ENCODE measurements at regions not wholly inside any gene's neighbourhood (a gene's known extent, or its start where the extent isn't known, plus 50 kb on each side); places are given as distances from the start of the nearest gene placed in this dataset.

DNA sequence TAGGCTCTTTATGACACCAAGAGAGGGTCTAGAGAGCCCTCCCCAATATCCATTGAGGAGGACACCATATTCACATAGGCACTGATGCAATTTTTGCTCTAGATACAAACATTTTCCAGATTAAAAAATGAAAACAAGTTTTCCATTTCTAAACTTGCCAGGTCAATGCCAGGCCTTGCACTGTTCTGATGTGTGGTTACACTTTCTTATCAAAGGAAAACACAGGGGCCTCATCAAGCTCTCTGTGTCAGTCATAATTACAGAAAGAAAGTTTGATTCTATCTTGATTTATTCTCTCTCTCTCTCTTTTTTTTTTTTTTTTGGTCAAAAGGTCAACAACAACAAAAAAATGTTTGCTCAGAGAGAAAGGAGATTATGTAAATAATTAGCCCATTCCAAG, 80.2 kb upstream of the ACSL4 start:
- no peak for DNase-seq
- Histone ChIP-seq H3K27ac (ENCODE audit: low read depth in 1 of 3, low read length in 2 of 3) (no peak overlapping the region), H3K9me3 (ENCODE audit: control insufficient read depth in 2 of 2, insufficient read depth in 1 of 2, low read depth in 1 of 2, low read length in 1 of 2) (no peaks in the 10 kb centered on the region), H3K4me3 (ENCODE audit: low read depth in 1 of 3, low read length in 3 of 3) (no peak overlapping the region), H3K27me3 (ENCODE audit: control insufficient read depth in 3 of 3, insufficient read depth in 3 of 3, low read length in 3 of 3) (no peaks in the 10 kb centered on the region), H3K4me1 (ENCODE audit: control insufficient read depth in 3 of 3, insufficient read depth in 2 of 3, low read depth in 1 of 3, low read length in 2 of 3) (peaks cover 0 to 11% (median 2%) of the 10 kb centered on the region in 3 donors), H3K36me3 (ENCODE audit: control insufficient read depth in 3 of 3, insufficient read depth in 2 of 3, low read depth in 1 of 3, low read length in 3 of 3) (no peaks in the 10 kb centered on the region)
- no peak for FAIRE-seq

DNA sequence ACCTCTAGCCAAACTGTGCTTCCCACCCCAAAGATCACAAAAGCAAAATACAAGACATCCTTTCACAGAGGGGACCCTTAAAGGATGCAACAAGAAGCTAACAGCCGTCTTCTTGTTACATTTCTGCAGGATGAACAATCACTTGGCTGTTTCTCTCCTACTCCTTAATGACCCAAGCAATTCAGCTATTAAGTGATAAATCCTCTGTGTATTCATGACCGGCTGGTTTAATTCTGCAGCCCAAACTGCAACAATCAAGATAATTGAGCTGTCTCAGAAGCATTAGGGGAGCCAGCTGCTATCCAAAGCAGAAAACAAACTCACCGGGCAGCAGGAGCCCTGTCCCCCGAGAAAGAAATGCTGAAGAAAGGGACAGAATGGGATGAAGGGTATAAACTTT, 85.9 kb upstream of the ACSL4 start:
- no peak for DNase-seq
- H3K4me3 ChIP-seq (ENCODE audit: low read depth in 1 of 3, low read length in 3 of 3), result no peak overlapping the region
- peaks cover 0 to under 1% (median 0%) of the 10 kb centered on the region in 3 donors for H3K4me1 ChIP-seq (ENCODE audit: control insufficient read depth in 3 of 3, insufficient read depth in 2 of 3, low read depth in 1 of 3, low read length in 2 of 3)
- H3K9me3 ChIP-seq (ENCODE audit: control insufficient read depth in 2 of 2, insufficient read depth in 1 of 2, low read depth in 1 of 2, low read length in 1 of 2), result no peaks in the 10 kb centered on the region
- H3K36me3 ChIP-seq (ENCODE audit: control insufficient read depth in 3 of 3, insufficient read depth in 2 of 3, low read depth in 1 of 3, low read length in 3 of 3), result no peaks in the 10 kb centered on the region
- H3K27me3 ChIP-seq (ENCODE audit: control insufficient read depth in 3 of 3, insufficient read depth in 3 of 3, low read length in 3 of 3), result no peaks in the 10 kb centered on the region
- WGBS, 3 donors, result 28 to 43% (median 35%) methylated on average over 4 of the region's 4 CpGs
- no peak for FAIRE-seq
- no peak overlapping the region for H3K27ac ChIP-seq (ENCODE audit: low read depth in 1 of 3, low read length in 2 of 3)

DNA sequence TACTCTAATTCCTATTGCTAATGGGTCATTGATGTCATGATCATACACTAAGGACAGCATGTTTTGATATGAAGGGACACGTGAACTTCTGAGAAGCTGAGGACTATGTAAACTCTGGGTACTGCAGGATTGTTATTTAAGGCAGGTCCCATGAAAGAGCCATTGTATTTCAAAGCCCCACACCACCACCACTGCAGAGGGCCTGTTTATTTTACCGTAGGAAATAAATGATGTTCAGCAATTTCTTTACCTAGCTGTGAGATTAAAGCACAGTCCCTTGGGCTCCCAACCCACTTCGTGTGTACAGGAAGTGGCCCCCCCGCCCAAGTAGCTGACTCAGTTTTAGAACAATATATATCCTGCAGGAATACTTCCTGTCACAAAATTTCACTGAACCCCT, 89.8 kb upstream of the ACSL4 start:
- Histone ChIP-seq H3K27me3 (ENCODE audit: control insufficient read depth in 3 of 3, insufficient read depth in 3 of 3, low read length in 3 of 3) (no peaks in the 10 kb centered on the region), H3K27ac (ENCODE audit: low read depth in 1 of 3, low read length in 2 of 3) (no peak overlapping the region), H3K9me3 (ENCODE audit: control insufficient read depth in 2 of 2, insufficient read depth in 1 of 2, low read depth in 1 of 2, low read length in 1 of 2) (no peaks in the 10 kb centered on the region), H3K4me1 (ENCODE audit: control insufficient read depth in 3 of 3, insufficient read depth in 2 of 3, low read depth in 1 of 3, low read length in 2 of 3) (peaks cover 0 to 6% (median 0%) of the 10 kb centered on the region in 3 donors), H3K4me3 (ENCODE audit: low read depth in 1 of 3, low read length in 3 of 3) (no peak overlapping the region), H3K36me3 (ENCODE audit: control insufficient read depth in 3 of 3, insufficient read depth in 2 of 3, low read depth in 1 of 3, low read length in 3 of 3) (no peaks in the 10 kb centered on the region)
- 32 to 43% (median 38%) methylated on average over 4 of the region's 4 CpGs for WGBS, 3 donors
- no peak for FAIRE-seq
- DNase-seq, result no peak

DNA sequence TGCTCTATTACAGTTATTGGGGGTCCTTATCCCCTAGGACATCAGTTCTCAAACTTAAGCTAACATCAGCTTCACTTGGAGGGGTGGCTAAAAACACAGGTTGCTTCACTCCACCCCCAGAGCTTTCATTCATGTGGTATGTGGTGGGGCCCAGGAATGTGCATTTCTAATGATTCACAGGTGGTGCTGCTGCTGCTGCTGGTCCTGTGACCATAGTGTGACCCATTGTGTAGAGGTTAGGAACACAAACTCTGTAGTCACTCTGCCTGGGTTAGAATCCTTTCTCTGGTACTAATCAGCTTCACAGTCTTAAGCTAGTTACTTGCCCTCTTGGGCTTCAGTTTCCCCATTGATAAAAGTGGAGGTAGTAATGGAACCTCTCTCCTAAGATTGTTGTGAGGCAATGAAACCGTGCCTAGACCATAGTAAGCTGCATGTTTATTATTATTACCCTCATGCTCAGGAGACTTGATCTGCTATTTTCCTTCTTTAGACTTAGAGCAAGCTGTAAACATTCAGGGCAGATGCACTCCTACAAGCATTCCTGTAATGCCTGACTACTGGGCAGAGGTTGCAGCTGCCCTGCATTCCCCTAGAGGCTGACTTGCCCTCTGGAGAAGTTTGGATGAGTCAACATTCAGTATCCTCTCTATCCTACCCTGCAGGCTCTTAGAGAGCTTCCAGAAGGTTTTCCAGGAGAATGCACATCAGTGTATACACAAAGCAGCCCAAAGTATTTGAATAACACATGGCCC, 94.1 kb upstream of the ACSL4 start:
- WGBS, 3 donors, result 55 to 83% (median 82%) methylated on average over 1 of the region's 1 CpG

DNA sequence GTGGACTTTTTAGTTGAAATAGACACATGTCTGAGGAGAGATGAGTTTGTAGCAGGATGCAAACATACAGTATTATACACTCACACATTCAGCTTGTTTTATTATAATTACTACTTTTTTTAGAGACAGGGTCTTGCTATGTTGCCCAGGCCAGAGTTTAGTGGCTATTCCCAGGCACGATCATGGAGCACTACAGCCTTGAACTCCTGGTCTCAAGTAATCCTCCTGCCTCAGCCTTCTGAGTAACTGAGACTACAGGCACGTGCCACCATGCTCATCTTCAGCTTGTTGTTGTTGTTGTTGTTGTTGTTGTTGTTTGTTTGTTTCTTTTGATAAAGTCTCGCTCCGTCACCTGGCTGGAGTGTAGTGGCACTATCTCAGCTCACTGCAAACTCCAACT, 94.7 kb upstream of the ACSL4 start:
- WGBS, 3 donors, result 71 to 96% (median 92%) methylated on average over 4 of the region's 4 CpGs
- no peaks in the 10 kb centered on the region for H3K9me3 ChIP-seq (ENCODE audit: control insufficient read depth in 2 of 2, insufficient read depth in 1 of 2, low read depth in 1 of 2, low read length in 1 of 2)
- no peaks in the 10 kb centered on the region for H3K27me3 ChIP-seq (ENCODE audit: control insufficient read depth in 3 of 3, insufficient read depth in 3 of 3, low read length in 3 of 3)
- FAIRE-seq (no peak), DNase-seq (no peak)
- H3K36me3 ChIP-seq (ENCODE audit: control insufficient read depth in 3 of 3, insufficient read depth in 2 of 3, low read depth in 1 of 3, low read length in 3 of 3), result no peaks in the 10 kb centered on the region
- H3K27ac ChIP-seq (ENCODE audit: low read depth in 1 of 3, low read length in 2 of 3), result peak overlapping the region in 1 of 3 donors; percentile 10
- H3K4me3 ChIP-seq (ENCODE audit: low read depth in 1 of 3, low read length in 3 of 3), result no peak overlapping the region
- peaks cover 0 to 15% (median 0%) of the 10 kb centered on the region in 3 donors for H3K4me1 ChIP-seq (ENCODE audit: control insufficient read depth in 3 of 3, insufficient read depth in 2 of 3, low read depth in 1 of 3, low read length in 2 of 3)

More for the DNA sequence above, 94.1 kb upstream of the ACSL4 start:
- DNase-seq (no peak), FAIRE-seq (no peak)
- Histone ChIP-seq H3K4me3 (ENCODE audit: low read depth in 1 of 3, low read length in 3 of 3) (no peak overlapping the region), H3K36me3 (ENCODE audit: control insufficient read depth in 3 of 3, insufficient read depth in 2 of 3, low read depth in 1 of 3, low read length in 3 of 3) (no peaks in the 10 kb centered on the region), H3K4me1 (ENCODE audit: control insufficient read depth in 3 of 3, insufficient read depth in 2 of 3, low read depth in 1 of 3, low read length in 2 of 3) (peaks cover 0 to 15% (median 0%) of the 10 kb centered on the region in 3 donors), H3K9me3 (ENCODE audit: control insufficient read depth in 2 of 2, insufficient read depth in 1 of 2, low read depth in 1 of 2, low read length in 1 of 2) (no peaks in the 10 kb centered on the region), H3K27me3 (ENCODE audit: control insufficient read depth in 3 of 3, insufficient read depth in 3 of 3, low read length in 3 of 3) (no peaks in the 10 kb centered on the region), H3K27ac (ENCODE audit: low read depth in 1 of 3, low read length in 2 of 3) (no peak overlapping the region)

DNA sequence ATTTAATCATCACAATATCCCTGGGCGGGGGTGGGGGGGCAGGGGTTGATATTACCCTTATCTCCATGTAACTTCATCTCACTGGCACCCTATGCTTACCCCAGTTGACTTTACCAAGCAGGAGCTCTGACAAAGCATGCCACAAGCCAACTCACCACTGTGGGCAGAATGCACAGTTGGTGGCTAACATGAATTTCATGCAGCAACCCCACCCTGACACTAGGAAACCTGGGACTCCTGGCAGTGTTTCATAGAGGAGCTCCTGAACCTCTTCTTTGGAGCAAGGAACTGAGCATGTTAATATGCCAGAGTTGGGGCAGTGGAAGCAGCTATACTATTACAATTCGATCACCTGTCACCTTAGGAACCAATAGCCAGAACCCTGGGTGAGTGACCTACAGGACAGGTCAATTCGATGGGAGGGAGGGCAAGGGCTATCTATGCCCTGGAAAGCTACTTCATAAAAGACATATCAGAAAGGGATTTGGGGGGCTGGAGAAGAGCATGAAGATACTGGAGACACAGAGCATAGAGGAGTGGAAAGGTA, 97.2 kb upstream of the ACSL4 start:
- no peaks in the 10 kb centered on the region for H3K36me3 ChIP-seq (ENCODE audit: control insufficient read depth in 3 of 3, insufficient read depth in 2 of 3, low read depth in 1 of 3, low read length in 3 of 3)
- H3K9me3 ChIP-seq (ENCODE audit: control insufficient read depth in 2 of 2, insufficient read depth in 1 of 2, low read depth in 1 of 2, low read length in 1 of 2), result no peaks in the 10 kb centered on the region
- H3K4me1 ChIP-seq (ENCODE audit: control insufficient read depth in 3 of 3, insufficient read depth in 2 of 3, low read depth in 1 of 3, low read length in 2 of 3), result peaks cover 0 to 15% (median 0%) of the 10 kb centered on the region in 3 donors
- no peaks in the 10 kb centered on the region for H3K27me3 ChIP-seq (ENCODE audit: control insufficient read depth in 3 of 3, insufficient read depth in 3 of 3, low read length in 3 of 3)
- H3K27ac ChIP-seq (ENCODE audit: low read depth in 1 of 3, low read length in 2 of 3), result peak overlapping the region in 2 of 3 donors; percentile 57 to 60
- FAIRE-seq (no peak), DNase-seq (no peak)
- H3K4me3 ChIP-seq (ENCODE audit: low read depth in 1 of 3, low read length in 3 of 3), result no peak overlapping the region
- WGBS, 3 donors, result 64 to 89% (median 81%) methylated on average over 3 of the region's 3 CpGs

DNA sequence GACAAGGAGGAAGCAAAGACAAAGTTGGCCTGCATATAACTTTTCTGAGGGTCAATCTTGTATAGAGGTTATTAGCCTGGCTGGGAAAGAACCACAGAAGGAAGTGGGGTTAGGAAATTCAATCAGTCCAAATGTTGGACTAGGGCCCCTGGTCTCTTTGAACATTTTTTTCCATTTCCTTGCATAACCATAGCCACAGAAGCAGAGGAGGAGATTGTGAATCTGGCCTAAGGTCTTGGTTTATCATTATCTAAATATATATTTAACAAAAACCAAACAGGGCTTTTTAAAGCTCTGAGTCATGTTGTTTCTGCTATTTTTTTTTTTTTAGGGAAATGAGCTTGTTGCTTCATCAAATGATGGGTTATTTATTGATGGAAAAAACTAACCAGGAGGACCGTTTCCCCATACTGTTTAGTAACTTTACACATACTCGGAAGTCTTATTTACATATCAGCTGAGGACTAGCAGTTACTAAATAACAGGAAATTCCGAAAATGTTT, 97.7 kb upstream of the ACSL4 start:
- Histone ChIP-seq H3K4me3 (ENCODE audit: low read depth in 1 of 3, low read length in 3 of 3) (no peak overlapping the region), H3K9me3 (ENCODE audit: control insufficient read depth in 2 of 2, insufficient read depth in 1 of 2, low read depth in 1 of 2, low read length in 1 of 2) (no peaks in the 10 kb centered on the region), H3K36me3 (ENCODE audit: control insufficient read depth in 3 of 3, insufficient read depth in 2 of 3, low read depth in 1 of 3, low read length in 3 of 3) (no peaks in the 10 kb centered on the region), H3K27ac (ENCODE audit: low read depth in 1 of 3, low read length in 2 of 3) (peak overlapping the region; percentile 32 to 60 (median 57)), H3K27me3 (ENCODE audit: control insufficient read depth in 3 of 3, insufficient read depth in 3 of 3, low read length in 3 of 3) (no peaks in the 10 kb centered on the region), H3K4me1 (ENCODE audit: control insufficient read depth in 3 of 3, insufficient read depth in 2 of 3, low read depth in 1 of 3, low read length in 2 of 3) (peaks cover 0 to 15% (median 0%) of the 10 kb centered on the region in 3 donors)
- DNase-seq (peak in 1 of 2 donors; percentile 56), FAIRE-seq (no peak)
- WGBS, 3 donors, result 14 to 37% (median 32%) methylated on average over 3 of the region's 3 CpGs

DNA sequence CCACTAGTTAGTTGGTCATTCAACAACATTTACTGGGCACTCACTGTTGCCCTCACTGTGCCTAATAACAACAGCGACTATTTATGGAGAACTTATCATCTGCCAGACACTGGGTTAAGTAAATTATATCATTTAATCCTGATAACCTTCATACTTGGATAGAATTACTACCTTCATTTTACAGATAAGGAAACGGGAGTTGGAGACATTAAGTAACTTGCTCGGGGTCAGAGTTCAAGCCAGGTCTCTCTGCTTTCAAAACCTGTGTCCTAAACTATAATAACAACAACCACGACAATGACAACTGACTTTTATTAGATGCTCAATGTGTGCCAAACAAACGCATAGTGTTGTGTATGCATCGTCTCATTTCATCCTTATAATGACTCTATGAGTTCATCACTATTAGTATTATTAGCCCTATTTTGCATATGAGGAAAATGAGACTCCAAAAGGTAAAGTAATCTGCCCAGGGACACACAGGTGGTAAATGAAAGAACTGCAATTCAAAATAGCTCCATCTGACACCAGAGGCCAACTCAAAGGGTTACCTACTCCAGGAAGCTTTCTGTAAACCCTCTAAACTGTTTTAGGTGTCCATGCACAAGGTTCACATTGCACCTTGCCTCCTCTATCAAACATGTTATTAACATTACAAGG, 98.4 kb upstream of the ACSL4 start:
- Histone ChIP-seq H3K4me3 (ENCODE audit: low read depth in 1 of 3, low read length in 3 of 3) (no peak overlapping the region), H3K36me3 (ENCODE audit: control insufficient read depth in 3 of 3, insufficient read depth in 2 of 3, low read depth in 1 of 3, low read length in 3 of 3) (no peaks in the 10 kb centered on the region), H3K4me1 (ENCODE audit: control insufficient read depth in 3 of 3, insufficient read depth in 2 of 3, low read depth in 1 of 3, low read length in 2 of 3) (peaks cover 0 to 15% (median 0%) of the 10 kb centered on the region in 3 donors), H3K27ac (ENCODE audit: low read depth in 1 of 3, low read length in 2 of 3) (peak overlapping the region; percentile 32 to 62 (median 59)), H3K27me3 (ENCODE audit: control insufficient read depth in 3 of 3, insufficient read depth in 3 of 3, low read length in 3 of 3) (no peaks in the 10 kb centered on the region), H3K9me3 (ENCODE audit: control insufficient read depth in 2 of 2, insufficient read depth in 1 of 2, low read depth in 1 of 2, low read length in 1 of 2) (no peaks in the 10 kb centered on the region)
- FAIRE-seq (no peak), DNase-seq (peak; percentile 22 to 66)
- WGBS, 3 donors, result 28 to 56% (median 33%) methylated on average over 6 of the region's 6 CpGs

Data from small intestine (tissue), 7 donors.